Caco-2 (cell line): ENCODE measurements at regions not wholly inside any gene's neighbourhood (a gene's known extent, or its start where the extent isn't known, plus 50 kb on each side); places are given as distances from the start of the nearest gene placed in this dataset.

Experiments
- BruUV-seq: library from RNA; stranded (reverse); fragments of 400-500 nt; replicated peaks from 2 replicates; lab custom pipeline; 2021; lab: Mats Ljungman, UMichigan
- CTCF ChIA-PET: fragments of 300-600 bp; sonication (Branson Sonifier 250); formaldehyde crosslinking; loops from one replicate; lab custom pipeline; 2022; ENCODE audit warnings: antibody characterized with exemption; lab: Charles Lee
- POLR2A ChIA-PET: fragments of 300-600 bp; sonication (Branson Sonifier 250); formaldehyde crosslinking; loops from one replicate; lab custom pipeline; 2022; ENCODE audit warnings: antibody characterized with exemption; lab: Charles Lee
- DNase-seq, 2 experiments: peaks; one replicate each; pipeline versions ENCODE4 v3.0.0 to v3.0.0-alpha.2; 2020 to 2022
- H3K27me3 ChIP-seq: replicated peaks from 2 replicates; pipeline ENCODE4 v1.6.0; 2011; ENCODE audit warnings: low read length; ENCODE audit not compliant: control insufficient read depth, insufficient read depth
- H3K36me3 ChIP-seq: 2 replicates; pipeline ENCODE4 v1.5.1; 2011; ENCODE audit warnings: low read length; ENCODE audit not compliant: control insufficient read depth, insufficient read depth
- H3K4me1 ChIP-seq: fragments of 250-450 bp; sonication (Bioruptor Pico); 2 replicates; pipeline ENCODE4 v1.5.1; 2020; ENCODE audit warnings: mild to moderate bottlenecking
- H3K4me3 ChIP-seq: 2 replicates; pipeline ENCODE4 v1.5.1; 2011; ENCODE audit warnings: low read depth, mild to moderate bottlenecking, control low read depth, low read length
- H3K9me3 ChIP-seq: fragments of 250-450 bp; sonication (Bioruptor Pico); 2 replicates; pipeline ENCODE4 v1.5.1; 2020; ENCODE audit warnings: mild to moderate bottlenecking, moderate library complexity
- H3K27ac Mint-ChIP-seq: one replicate; pipeline ENCODE4 v1.8.0; 2022; ENCODE audit warnings: mixed read lengths; ENCODE audit not compliant: unreplicated experiment
- H3K27me3 Mint-ChIP-seq: one replicate; pipeline ENCODE4 v1.8.0; 2022; ENCODE audit warnings: mixed read lengths; ENCODE audit not compliant: insufficient read depth, unreplicated experiment
- H3K36me3 Mint-ChIP-seq: one replicate; pipeline ENCODE4 v1.8.0; 2022; ENCODE audit warnings: mild to moderate bottlenecking, mixed read lengths; ENCODE audit not compliant: insufficient read depth, unreplicated experiment
- H3K4me1 Mint-ChIP-seq: one replicate; pipeline ENCODE4 v1.8.0; 2022; ENCODE audit warnings: low read depth, mixed read lengths; ENCODE audit not compliant: unreplicated experiment
- H3K4me3 Mint-ChIP-seq: one replicate; pipeline ENCODE4 v1.8.0; 2022; ENCODE audit warnings: mild to moderate bottlenecking, moderate library complexity, mixed read lengths; ENCODE audit not compliant: unreplicated experiment
- H3K9me3 Mint-ChIP-seq: one replicate; pipeline ENCODE4 v1.8.0; 2022; ENCODE audit warnings: mixed read lengths; ENCODE audit not compliant: unreplicated experiment
- CTCF ChIP-seq, 2 experiments: fragments of 200-600 bp in 1 of 2; IDR thresholded peaks; 1 replicate in 1 of 2; 2 replicates in 1 of 2; pipeline versions ENCODE4 v1.5.1 to v1.8.0; 2011 to 2022; ENCODE audit warnings: antibody characterized with exemption in 1 of 2, control low read depth in 1 of 2, inconsistent platforms in 1 of 2, low read depth in 1 of 2, low read length in 1 of 2, mild to moderate bottlenecking in 1 of 2, moderate library complexity in 1 of 2; ENCODE audit not compliant: insufficient read depth in 1 of 2, severe bottlenecking in 1 of 2, unreplicated experiment in 1 of 2
- intact Hi-C: fragments of 100-400 bp; cut with micrococcal nuclease; formaldehyde crosslinking; loops from one replicate; pipeline ENCODE4 v1.10.0; 2022; ENCODE audit not compliant: unreplicated experiment

- intact Hi-C loops, result no loop called here
- H3K4me3 ChIP-seq, result no peak overlapping the region
- Mint-ChIP-seq H3K9me3 (no peaks in the 10 kb centered on the region), H3K27me3 (no peaks in the 10 kb centered on the region), H3K27ac (no peak overlapping the region), H3K36me3 (peaks cover 21% of the 10 kb centered on the region), H3K4me3 (no peak overlapping the region), H3K4me1 (no peaks in the 10 kb centered on the region)
- H3K4me1 ChIP-seq, result no peaks in the 10 kb centered on the region
- no peaks in the 10 kb centered on the region for H3K36me3 ChIP-seq
- no peaks in the 10 kb centered on the region for H3K27me3 ChIP-seq
- POLR2A ChIA-PET, result no interaction called here
- no peaks in the 10 kb centered on the region for H3K9me3 ChIP-seq
- no TSS peak for BruUV-seq
- no peak for DNase-seq
- no peak for TF ChIP-seq CTCF (IDR thresholded peaks at IDR 0.05; ENCODE audit: insufficient read depth in 1 of 2, low read depth in 1 of 2, low read length in 1 of 2, severe bottlenecking in 1 of 2, unreplicated experiment in 1 of 2)
- CTCF ChIA-PET, result no interaction called here
These were observed 117.7 kb upstream of the PODXL start for GRCh38 chr7:131674131-131674530.

GRCh38 chr7:131673576-131673975, 117.1 kb upstream of the PODXL start:
- H3K4me1 Mint-ChIP-seq, result no peaks in the 10 kb centered on the region
- intact Hi-C loops, result no loop called here
- H3K4me3 Mint-ChIP-seq, result no peak overlapping the region
- Histone ChIP-seq H3K27me3 (no peaks in the 10 kb centered on the region), H3K36me3 (no peaks in the 10 kb centered on the region), H3K4me3 (no peak overlapping the region), H3K4me1 (no peaks in the 10 kb centered on the region), H3K9me3 (no peaks in the 10 kb centered on the region)
- H3K36me3 Mint-ChIP-seq, result peaks cover 22% of the 10 kb centered on the region
- ChIA-PET CTCF (no interaction called here), POLR2A (no interaction called here)
- no peak for TF ChIP-seq CTCF (IDR thresholded peaks at IDR 0.05; ENCODE audit: insufficient read depth in 1 of 2, low read depth in 1 of 2, low read length in 1 of 2, severe bottlenecking in 1 of 2, unreplicated experiment in 1 of 2)
- BruUV-seq, result no TSS peak
- no peak overlapping the region for H3K27ac Mint-ChIP-seq
- no peak for DNase-seq
- H3K9me3 Mint-ChIP-seq, result no peaks in the 10 kb centered on the region
- no peaks in the 10 kb centered on the region for H3K27me3 Mint-ChIP-seq

- BruUV-seq, result no TSS peak
- H3K4me1 ChIP-seq, result no peaks in the 10 kb centered on the region
- no peak for DNase-seq
- H3K27me3 Mint-ChIP-seq, result no peaks in the 10 kb centered on the region
- ChIA-PET CTCF (no interaction called here), POLR2A (no interaction called here)
- no peak overlapping the region for H3K4me3 Mint-ChIP-seq
- no peak for TF ChIP-seq CTCF (IDR thresholded peaks at IDR 0.05; ENCODE audit: insufficient read depth in 1 of 2, low read depth in 1 of 2, low read length in 1 of 2, severe bottlenecking in 1 of 2, unreplicated experiment in 1 of 2)
- H3K27ac Mint-ChIP-seq, result no peak overlapping the region
- no peaks in the 10 kb centered on the region for H3K36me3 ChIP-seq
- no peak overlapping the region for H3K4me3 ChIP-seq
- H3K9me3 Mint-ChIP-seq, result no peaks in the 10 kb centered on the region
- no peaks in the 10 kb centered on the region for H3K4me1 Mint-ChIP-seq
- no peaks in the 10 kb centered on the region for H3K9me3 ChIP-seq
- intact Hi-C loops, result no loop called here
- peaks cover 26% of the 10 kb centered on the region for H3K36me3 Mint-ChIP-seq
- no peaks in the 10 kb centered on the region for H3K27me3 ChIP-seq
These were observed 114.0 kb upstream of the PODXL start for GRCh38 chr7:131670406-131670805.
